ENCODE measurements at regions not wholly inside any gene's neighbourhood (a gene's known extent, or its start where the extent isn't known, plus 50 kb on each side); places are given as distances from the start of the nearest gene placed in this dataset.

GRCh38 chr5:104370523-104370922 lies 807.9 kb upstream of the NUDT12 start:
- H3K27ac ChIP-seq (ENCODE audit: control insufficient read depth, insufficient read depth, low read length): no peak overlapping the region
- TF ChIP-seq, protein P1, sequence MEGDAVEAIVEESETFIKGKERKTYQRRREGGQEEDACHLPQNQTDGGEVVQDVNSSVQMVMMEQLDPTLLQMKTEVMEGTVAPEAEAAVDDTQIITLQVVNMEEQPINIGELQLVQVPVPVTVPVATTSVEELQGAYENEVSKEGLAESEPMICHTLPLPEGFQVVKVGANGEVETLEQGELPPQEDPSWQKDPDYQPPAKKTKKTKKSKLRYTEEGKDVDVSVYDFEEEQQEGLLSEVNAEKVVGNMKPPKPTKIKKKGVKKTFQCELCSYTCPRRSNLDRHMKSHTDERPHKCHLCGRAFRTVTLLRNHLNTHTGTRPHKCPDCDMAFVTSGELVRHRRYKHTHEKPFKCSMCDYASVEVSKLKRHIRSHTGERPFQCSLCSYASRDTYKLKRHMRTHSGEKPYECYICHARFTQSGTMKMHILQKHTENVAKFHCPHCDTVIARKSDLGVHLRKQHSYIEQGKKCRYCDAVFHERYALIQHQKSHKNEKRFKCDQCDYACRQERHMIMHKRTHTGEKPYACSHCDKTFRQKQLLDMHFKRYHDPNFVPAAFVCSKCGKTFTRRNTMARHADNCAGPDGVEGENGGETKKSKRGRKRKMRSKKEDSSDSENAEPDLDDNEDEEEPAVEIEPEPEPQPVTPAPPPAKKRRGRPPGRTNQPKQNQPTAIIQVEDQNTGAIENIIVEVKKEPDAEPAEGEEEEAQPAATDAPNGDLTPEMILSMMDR (optimal IDR thresholded peaks at IDR 0.05 in 1 of 3, IDR thresholded peaks at IDR 0.05 in 1 of 3, conservative IDR thresholded peaks at IDR 0.05 in 1 of 3; ENCODE audit: extremely low read depth in 1 of 3, insufficient read depth in 2 of 3, low read length in 3 of 3): no peak
- no peak for TF ChIP-seq EZH2 (IDR thresholded peaks at IDR 0.05; ENCODE audit: low read length)
- H2AFZ ChIP-seq (ENCODE audit: control insufficient read depth, low read length): no peak overlapping the region
- H3K4me2 ChIP-seq (ENCODE audit: control insufficient read depth, extremely low read depth, insufficient read depth, low read depth, low read length): no peak overlapping the region
- FAIRE-seq: no peak
- dilution Hi-C loops (cut with MboI; ENCODE audit: extremely low pct_ligation_motif_present, low sequenced_read_pairs): no loop called here
- no peaks in the 10 kb centered on the region for H3K27me3 ChIP-seq (ENCODE audit: control insufficient read depth, extremely low read depth, insufficient read depth, low read length)
- no peaks in the 10 kb centered on the region for H4K20me1 ChIP-seq (ENCODE audit: control insufficient read depth, extremely low read depth, insufficient read depth, low read length)
- no peaks in the 10 kb centered on the region for H3K36me3 ChIP-seq (ENCODE audit: control insufficient read depth in 2 of 2, extremely low read depth in 1 of 2, insufficient read depth in 2 of 2, low read length in 2 of 2)
- DNase-seq (ENCODE audit: low read depth, low spot score): no peak
- no peaks in the 10 kb centered on the region for H3K9me3 ChIP-seq (ENCODE audit: control insufficient read depth, low read depth, low read length)
- H3K4me3 ChIP-seq (ENCODE audit: control insufficient read depth in 2 of 3, extremely low read depth in 1 of 3, insufficient read depth in 2 of 3, low read depth in 1 of 3, low read length in 3 of 3): no peak overlapping the region
- H3K9me1 ChIP-seq (ENCODE audit: control insufficient read depth, extremely low read depth, insufficient read depth, low read length): no peaks in the 10 kb centered on the region
- H3K4me1 ChIP-seq (ENCODE audit: control insufficient read depth, extremely low read depth, insufficient read depth, low read length): no peaks in the 10 kb centered on the region
- no peak overlapping the region for H3K9ac ChIP-seq (ENCODE audit: control insufficient read depth, extremely low read depth, insufficient read depth, low read length)
- H3K79me2 ChIP-seq (ENCODE audit: control insufficient read depth, insufficient read depth, low read length): no peaks in the 10 kb centered on the region

DNA sequence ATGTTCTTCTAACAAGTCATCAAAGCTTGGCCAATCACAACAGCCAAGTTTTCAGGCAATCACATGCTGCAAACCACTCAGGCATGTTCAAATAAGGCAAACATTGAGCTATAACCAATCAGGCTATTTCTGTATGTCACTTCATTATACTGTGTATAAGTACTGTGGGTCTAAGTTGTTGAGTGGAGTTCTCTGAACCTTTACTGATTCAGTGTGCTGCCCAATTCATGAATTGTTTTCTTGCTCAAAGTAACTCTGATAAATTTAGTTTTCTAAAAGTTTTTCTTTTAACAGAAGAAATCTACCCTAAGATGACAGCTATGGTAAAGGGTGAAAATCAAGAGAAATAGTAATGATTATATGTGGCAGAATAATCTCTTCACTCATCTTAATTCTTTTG lies 805.4 kb upstream of the NUDT12 start:
- Histone ChIP-seq H3K9me1 (ENCODE audit: control insufficient read depth, extremely low read depth, insufficient read depth, low read length) (no peaks in the 10 kb centered on the region), H3K9me3 (ENCODE audit: control insufficient read depth, low read depth, low read length) (no peaks in the 10 kb centered on the region), H3K4me2 (ENCODE audit: control insufficient read depth, extremely low read depth, insufficient read depth, low read depth, low read length) (no peak overlapping the region), H3K79me2 (ENCODE audit: control insufficient read depth, insufficient read depth, low read length) (no peaks in the 10 kb centered on the region), H3K27ac (ENCODE audit: control insufficient read depth, insufficient read depth, low read length) (no peak overlapping the region), H3K4me3 (ENCODE audit: control insufficient read depth in 2 of 3, extremely low read depth in 1 of 3, insufficient read depth in 2 of 3, low read depth in 1 of 3, low read length in 3 of 3) (no peak overlapping the region), H3K27me3 (ENCODE audit: control insufficient read depth, extremely low read depth, insufficient read depth, low read length) (no peaks in the 10 kb centered on the region), H3K9ac (ENCODE audit: control insufficient read depth, extremely low read depth, insufficient read depth, low read length) (no peak overlapping the region), H3K36me3 (ENCODE audit: control insufficient read depth in 2 of 2, extremely low read depth in 1 of 2, insufficient read depth in 2 of 2, low read length in 2 of 2) (no peaks in the 10 kb centered on the region), H3K4me1 (ENCODE audit: control insufficient read depth, extremely low read depth, insufficient read depth, low read length) (no peaks in the 10 kb centered on the region), H2AFZ (ENCODE audit: control insufficient read depth, low read length) (no peak overlapping the region), H4K20me1 (ENCODE audit: control insufficient read depth, extremely low read depth, insufficient read depth, low read length) (no peaks in the 10 kb centered on the region)
- FAIRE-seq (no peak), DNase-seq (ENCODE audit: low read depth, low spot score) (no peak)
- no peak for TF ChIP-seq EZH2 (IDR thresholded peaks at IDR 0.05; ENCODE audit: low read length)
- TF ChIP-seq, protein P1 (optimal IDR thresholded peaks at IDR 0.05 in 1 of 3, IDR thresholded peaks at IDR 0.05 in 1 of 3, conservative IDR thresholded peaks at IDR 0.05 in 1 of 3; ENCODE audit: extremely low read depth in 1 of 3, insufficient read depth in 2 of 3, low read length in 3 of 3): no peak
- dilution Hi-C loops (cut with MboI; ENCODE audit: extremely low pct_ligation_motif_present, low sequenced_read_pairs): no loop called here
